GM18507 (cell line): ENCODE measurements at regions not wholly inside any gene's neighbourhood (a gene's known extent, or its start where the extent isn't known, plus 50 kb on each side); places are given as distances from the start of the nearest gene placed in this dataset.

ENCODE experiments used
- DNase-seq: peaks from one replicate; pipeline ENCODE4 v3.0.0; 2011; ENCODE audit warnings: low read depth; ENCODE audit not compliant: insufficient read length; ENCODE audit errors: extremely low spot score
- FAIRE-seq: peaks from 2 replicates; lab custom pipeline; 2011; peaks lifted over from hg19 to GRCh38; lab: Jason Lieb, UNC

GRCh38 chr12:114938487-114939210, 254.7 kb upstream of the TBX3 start:
- FAIRE-seq = no peak
- DNase-seq = no peak

- FAIRE-seq (no peak), DNase-seq (no peak)
Measured at GRCh38 chr12:114936148-114937079, 252.4 kb upstream of the TBX3 start.

DNA sequence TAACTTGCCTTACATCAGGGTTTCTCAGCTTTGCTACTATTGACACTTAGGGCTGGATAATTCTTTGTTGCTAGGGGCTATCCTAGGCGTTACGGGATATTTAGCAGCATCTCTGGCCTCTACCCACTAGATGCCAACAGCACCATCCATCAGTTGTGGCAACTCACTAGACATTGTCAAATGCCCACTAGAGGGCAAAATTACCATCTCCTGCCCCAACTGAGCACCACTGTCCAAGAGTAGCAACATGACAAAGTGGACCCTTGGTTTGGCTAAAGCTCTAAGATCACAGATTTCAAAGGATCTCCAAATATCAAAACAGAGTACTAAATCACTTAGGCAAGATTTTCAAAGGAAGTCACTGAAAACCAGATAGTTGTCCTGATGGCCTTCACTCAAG, 251.7 kb upstream of the TBX3 start:
- no peak for FAIRE-seq
- no peak for DNase-seq

- FAIRE-seq (no peak), DNase-seq (no peak)
Measured at GRCh38 chr12:114933428-114934160, 249.6 kb upstream of the TBX3 start.

GRCh38 chr12:114932806-114933205, 248.8 kb upstream of the TBX3 start:
- DNase-seq (no peak), FAIRE-seq (no peak)

- DNase-seq (no peak), FAIRE-seq (no peak)
Measured at GRCh38 chr12:114931025-114931424, 247.1 kb upstream of the TBX3 start.

GRCh38 chr12:114926341-114926740, 242.4 kb upstream of the TBX3 start:
- DNase-seq = no peak
- FAIRE-seq = no peak

DNA sequence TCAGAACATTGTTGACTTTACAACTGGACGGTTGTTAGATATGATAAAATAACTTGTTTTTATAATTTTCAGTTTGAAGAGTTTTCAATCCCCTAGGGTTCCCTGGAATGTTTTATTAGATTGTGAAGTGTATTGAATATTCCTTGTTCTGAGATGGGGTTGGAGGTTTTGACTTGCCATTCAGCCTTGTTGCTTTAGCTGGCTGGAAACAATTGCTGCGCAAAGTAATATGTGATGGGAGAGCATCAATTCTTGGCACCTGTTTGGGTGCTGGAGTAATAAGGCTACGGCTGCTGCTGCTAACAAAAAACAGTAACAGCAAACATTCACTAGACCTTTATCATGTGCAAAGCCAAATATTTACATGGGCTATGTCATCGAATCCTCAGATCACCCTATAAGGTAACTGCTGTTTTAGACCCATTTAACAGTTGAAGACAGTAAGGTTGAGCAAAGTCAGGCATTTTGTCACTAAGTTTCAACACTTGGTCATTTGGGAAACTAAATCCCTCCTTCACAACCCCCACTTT, 241.0 kb upstream of the TBX3 start:
- DNase-seq (no peak), FAIRE-seq (no peak)

DNA sequence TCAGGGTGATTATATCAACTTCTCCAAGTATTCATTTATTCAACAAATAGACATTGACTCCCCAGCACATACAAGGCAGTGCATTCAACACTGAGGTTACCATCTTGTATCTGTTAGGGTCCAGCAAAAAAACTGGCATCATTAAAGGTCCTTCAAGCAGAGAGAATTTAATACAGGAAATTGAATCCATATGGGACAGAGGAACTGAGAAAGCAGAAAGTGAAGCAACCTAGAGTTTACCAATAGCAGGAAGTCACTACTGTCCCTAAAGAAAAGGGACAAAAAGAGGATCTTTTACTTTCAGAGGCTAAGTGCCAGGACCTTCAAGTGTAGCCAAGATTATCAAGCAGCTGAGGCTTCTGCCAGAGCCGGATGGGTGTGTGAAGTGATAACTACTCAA, 237.8 kb upstream of the TBX3 start:
- DNase-seq (no peak), FAIRE-seq (no peak)

DNA sequence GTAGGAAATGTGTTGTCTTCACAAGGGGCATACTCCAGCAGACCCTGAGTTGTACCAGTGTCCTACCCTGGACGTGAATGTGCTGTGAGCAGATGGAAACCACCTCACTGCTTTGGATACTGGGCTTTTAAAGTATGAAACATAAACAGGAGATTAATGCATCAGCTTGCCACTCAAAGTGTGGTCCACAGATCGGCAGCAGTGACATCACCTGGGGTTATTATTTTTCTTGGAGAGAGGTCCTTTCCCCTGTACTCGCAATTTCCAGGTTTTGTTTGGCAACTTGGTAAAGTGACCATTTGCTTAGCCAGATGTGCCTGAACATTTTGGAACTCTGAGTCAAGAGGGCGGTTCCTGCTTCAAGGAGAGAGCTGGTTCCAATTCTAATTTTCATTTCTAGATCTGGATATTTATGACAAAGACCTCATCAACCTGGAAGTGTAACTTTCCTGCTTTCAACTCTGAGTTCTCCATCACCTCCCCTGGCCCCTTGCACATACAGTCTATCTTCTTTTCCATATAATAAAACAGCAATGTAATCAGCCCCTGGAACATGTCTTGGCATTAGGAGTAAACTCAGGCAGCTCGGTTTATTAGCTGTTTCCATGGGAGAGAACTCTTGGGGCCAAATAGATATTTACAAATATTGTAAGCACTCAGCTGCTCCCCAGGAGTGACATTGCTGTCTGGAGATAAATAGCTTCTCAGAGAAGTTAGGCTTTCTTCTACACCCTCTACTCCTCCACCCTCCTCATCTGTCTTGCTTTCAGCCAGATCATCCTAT, 237.0 kb upstream of the TBX3 start:
- DNase-seq (no peak), FAIRE-seq (no peak)

- DNase-seq = no peak
- no peak for FAIRE-seq
Measured at GRCh38 chr12:114919479-114919878, 235.5 kb upstream of the TBX3 start.

DNA sequence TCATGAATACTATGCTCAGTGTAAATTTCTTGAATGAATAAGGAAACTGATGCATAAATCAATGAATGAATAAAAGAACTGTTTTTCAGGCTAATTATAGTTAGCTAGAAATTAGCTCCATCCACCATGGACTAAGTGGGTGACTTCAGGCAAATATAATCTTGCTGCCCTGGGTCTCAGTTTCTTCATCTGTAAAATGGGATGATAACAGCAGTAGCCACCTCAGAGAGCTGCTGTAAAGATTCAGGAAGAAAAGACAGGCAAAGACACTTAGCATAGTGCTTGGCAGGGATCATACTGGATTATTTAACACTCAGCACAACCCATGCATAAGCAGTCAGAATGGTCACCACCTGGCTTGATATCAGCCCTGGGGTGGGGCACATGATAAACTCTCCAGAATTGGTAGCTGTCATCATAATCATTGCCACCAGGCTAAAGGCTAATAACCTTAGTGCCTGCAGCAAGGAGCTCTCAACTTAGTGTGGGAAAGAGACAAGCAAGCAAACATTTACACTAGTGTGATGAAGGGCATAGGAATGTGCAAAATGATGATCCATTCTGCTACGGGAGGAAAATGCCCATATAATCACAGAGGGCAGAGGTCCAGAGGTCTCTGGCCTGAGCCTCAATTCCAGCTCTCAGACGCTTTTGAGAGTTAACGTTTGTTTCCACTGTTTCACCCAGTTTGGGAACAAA, 234.7 kb upstream of the TBX3 start:
- no peak for DNase-seq
- FAIRE-seq = no peak

GRCh38 chr12:114917953-114918352, 234.0 kb upstream of the TBX3 start:
- FAIRE-seq = no peak

GRCh38 chr12:114917307-114917706, 233.3 kb upstream of the TBX3 start:
- FAIRE-seq (no peak), DNase-seq (no peak)

More at GRCh38 chr12:114917953-114918352, 234.0 kb upstream of the TBX3 start:
- no peak for DNase-seq

GRCh38 chr12:114916541-114916940, 232.6 kb upstream of the TBX3 start:
- FAIRE-seq (no peak), DNase-seq (no peak)

- FAIRE-seq (no peak), DNase-seq (no peak)
Measured at GRCh38 chr12:114916124-114916523, 232.1 kb upstream of the TBX3 start.

DNA sequence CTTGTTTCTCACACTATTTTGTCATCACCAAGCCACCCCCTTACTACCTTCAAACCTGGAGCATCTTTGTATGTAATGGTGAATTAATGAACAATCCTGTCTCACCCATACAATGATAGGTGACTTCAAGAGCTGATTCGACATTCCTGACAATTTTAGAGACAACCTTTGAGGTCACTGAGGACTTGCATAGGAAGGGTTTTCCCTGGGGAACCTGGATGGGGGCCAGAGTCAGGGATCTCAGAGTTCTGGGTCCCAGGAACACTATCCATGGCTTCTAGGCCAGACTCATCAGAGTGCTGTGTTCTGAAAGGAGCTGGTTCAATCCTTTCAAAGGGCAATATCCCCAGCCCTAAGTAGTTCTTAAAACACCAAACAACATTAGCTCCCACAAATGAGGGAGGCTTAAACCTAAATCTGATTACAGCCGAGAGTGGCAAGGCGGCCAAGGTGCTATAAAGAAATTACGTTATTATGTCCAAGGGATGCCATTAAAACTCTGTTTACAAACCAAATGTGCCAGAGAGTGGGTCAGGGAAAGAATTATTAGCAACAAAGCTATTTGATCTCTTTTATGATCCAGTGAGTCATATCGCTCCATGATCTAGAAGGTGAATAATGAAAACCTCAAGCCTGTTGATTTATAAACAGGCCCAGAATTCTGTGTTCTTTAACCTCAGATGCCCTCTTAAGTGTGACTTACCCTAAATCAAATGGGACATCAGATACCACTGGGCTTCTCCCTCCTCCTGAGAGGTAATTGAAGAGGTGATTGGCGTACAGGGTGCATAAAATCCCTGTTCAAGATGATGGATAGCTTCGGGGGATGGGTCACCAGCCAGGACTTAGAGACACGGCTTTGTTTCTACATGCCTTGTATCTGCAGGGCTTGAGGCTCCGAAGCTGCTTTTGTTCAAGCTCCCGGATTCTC, 230.2 kb upstream of the TBX3 start:
- FAIRE-seq = no peak

GRCh38 chr12:114912811-114913210, 228.8 kb upstream of the TBX3 start:
- FAIRE-seq = no peak
- DNase-seq = no peak

More for the DNA sequence above, 230.2 kb upstream of the TBX3 start:
- DNase-seq = no peak
